GM18499 (cell line): ENCODE measurements at regions not wholly inside any gene's neighbourhood (a gene's known extent, or its start where the extent isn't known, plus 50 kb on each side); places are given as distances from the start of the nearest gene placed in this dataset.

Experiments
- ATAC-seq: cut with Tn5 transposase; IDR thresholded peaks from one replicate; pipeline ENCODE4 v1.9.1; 2021; ENCODE audit warnings: moderate number of reproducible peaks; ENCODE audit not compliant: insufficient read depth, unreplicated experiment

DNA sequence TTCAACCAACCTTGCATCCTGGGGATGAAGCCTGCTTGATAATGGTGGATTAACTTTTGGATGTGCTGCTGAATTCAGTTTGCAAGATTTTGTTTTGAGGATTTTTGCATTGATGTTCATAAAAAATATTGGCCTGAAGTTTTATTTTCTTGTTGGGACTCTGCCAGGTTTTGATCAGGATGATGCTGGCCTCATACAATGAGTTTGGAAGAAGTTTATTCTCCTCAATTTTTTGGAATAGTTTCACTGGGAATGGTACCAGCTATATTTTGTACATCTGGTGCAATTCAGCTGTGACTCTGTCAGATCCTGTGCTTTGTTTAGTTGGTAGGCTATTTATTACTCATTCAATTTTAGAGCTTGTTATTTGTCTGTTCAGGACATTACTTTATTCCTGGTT is 340.3 kb upstream of the TRAM1L1 start:
- no peak for ATAC-seq

DNA sequence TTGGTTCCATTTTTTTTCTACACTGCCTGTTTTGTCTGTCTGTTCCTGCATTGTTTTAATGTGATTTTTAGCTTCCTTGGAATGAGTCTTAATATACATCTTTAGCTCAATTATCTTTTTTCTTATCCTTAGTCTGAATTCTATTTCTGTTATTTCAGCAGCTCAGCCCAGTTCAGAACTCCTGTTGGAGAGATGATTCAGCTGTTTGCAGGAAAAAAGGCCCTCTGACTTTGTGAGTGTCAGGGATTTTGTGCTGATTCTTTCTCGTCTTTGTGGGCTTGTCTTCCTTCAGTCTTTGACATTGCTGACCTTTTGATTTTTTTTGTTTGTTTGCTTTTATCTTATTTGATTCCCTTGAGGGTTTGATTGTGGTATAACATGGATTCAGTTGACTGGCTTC is 343.2 kb upstream of the TRAM1L1 start:
- ATAC-seq, result no peak

DNA sequence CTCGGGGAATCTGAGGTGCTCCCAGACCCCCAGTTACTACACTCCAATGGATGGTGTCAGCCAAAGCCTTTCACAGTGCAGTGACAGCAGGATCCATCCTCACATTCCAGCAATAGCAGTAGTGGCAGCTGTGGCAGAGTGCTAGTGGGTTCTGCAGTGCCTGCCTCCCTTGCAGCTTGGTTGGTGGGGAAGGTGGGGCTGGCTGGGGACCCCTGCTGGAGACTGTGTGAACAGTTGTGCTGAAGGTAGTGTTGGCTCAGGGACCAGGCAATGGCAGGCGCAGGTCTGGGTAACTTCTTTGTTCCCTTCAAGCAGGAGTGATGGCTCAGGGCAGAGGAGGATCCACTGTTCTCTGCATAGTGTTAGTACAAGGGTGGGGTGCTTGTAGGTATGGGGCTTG is 343.7 kb upstream of the TRAM1L1 start:
- no peak for ATAC-seq

DNA sequence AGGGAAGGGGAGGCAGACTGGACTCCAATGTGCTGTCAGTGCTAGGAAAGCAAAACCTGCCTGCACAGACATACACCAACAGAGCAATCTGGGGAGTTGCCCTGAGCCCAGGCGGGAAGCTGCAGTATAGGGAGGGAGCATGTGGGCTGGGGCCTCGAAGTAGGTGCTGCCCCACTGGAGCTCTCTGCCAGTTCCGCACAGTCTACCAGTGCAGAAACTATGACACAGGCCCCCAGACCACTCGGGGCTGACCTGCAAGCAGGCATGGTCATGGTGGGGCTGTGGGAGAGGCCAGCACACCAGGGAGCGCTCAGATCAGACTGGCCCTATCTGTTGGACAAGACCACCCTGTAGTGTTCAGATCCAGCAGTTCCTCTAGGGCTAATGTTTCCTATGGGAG is 344.1 kb upstream of the TRAM1L1 start:
- no peak for ATAC-seq

DNA sequence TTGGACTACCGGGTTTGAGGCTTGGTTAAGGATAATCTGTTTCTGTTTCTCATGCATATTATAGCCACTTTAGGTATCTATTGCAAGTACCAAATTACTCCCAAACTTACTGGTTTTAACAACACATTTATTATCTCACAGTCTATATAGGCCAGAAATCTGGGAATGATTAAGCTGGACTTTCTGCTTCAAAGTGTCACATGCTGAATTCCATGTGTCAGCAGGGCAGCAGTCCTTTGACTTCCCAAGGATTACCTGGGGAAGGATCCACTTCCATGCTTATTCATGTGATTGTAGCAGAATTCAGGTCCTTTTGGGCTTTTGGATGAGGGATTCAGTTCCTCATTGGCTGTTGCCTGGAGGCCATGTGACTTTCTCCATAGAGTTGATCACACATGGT is 349.0 kb upstream of the TRAM1L1 start:
- no peak for ATAC-seq

DNA sequence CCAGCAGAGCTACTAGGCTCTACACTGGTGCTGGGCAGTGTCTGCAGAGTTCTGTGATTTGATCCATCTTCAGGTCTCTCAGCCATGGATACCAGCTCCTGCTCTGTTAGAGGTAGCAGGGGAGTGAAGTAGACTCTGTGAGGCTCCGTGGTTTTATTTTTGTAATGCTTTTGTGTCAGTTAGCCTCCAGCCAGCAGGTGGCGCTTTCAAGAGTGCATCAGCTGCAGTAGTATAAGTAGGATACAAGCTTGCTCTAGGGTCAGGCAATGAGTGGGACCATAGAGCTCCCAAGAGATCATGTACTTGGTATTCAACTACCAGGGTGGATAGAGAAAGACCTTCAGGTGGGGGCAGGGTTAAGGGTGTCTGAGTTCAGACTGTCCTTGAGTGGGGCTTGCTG is 362.5 kb upstream of the TRAM1L1 start:
- ATAC-seq, result no peak

DNA sequence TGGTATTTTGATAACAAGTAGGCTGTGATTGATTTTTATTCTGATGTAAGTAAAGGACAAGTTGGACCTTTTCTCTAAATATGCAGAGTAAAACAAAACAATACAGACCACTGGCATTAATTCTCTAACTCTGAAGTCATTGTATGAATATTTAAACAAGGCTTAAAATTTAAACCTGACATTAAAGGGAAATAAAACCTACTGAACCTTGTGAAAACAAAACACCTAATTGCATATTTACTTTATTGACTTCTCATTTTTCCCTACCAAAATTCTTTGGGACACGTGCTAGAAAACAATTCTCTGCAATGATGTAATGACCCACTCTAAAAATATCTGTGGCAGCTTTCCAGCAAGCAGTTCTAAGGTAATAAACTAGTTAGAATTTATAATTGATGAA is 369.7 kb upstream of the TRAM1L1 start:
- no peak for ATAC-seq

DNA sequence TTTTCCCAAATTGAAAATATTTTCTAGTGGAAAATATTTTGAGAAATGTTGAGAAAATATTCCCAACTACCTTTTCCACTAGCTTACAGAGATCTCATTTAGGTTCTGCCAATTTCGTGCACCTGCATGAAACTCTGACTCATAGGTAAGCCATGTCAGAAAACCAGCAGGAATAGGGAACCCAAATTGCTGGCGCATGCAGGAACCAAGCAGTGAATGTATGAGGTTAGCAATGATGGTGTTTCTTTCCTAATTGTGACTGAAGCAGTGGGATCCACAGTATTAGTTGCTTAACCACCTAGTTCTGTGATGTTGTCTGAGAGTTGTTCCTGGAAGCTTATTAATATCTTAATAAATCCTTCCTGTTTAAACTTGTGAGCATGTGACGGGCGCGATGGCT is 381.0 kb upstream of the TRAM1L1 start:
- no peak for ATAC-seq

DNA sequence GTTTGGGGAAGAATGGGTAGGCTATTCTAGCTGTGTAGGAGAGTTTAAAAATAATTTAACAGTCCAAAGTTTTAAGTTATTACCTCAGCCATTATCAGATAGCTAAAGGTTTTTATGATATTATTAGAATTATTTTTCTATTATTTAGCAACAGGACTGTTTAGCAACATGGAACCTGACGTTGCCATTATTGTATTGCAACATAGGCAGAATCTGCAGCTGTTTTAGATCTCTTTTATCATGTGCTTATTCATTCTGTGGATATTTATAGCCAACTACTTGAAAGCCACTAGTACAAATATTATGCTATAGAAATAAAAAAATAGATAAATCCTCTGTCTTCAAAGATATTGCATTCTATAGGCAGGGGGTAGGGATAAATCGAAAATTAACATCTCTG is 382.0 kb upstream of the TRAM1L1 start:
- ATAC-seq, result no peak

DNA sequence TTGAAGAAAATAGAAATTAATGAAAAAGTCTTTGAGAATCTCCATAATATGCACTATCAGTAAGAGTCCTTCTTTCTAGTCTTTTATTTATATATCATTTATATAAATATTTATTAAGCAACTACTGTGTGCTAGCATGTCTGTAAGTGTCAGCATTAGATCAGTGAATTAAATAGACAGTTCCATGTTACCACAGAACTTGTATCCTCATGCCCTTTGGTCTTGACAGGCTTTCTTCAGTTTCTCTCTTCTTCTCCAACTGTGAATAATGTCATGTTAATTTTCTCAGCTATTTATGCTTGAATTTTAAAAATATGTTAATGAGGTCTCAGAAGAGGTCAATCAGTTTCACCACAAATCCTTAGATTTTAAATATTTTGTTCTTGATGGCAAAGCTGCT is 389.6 kb upstream of the TRAM1L1 start:
- ATAC-seq, result no peak

DNA sequence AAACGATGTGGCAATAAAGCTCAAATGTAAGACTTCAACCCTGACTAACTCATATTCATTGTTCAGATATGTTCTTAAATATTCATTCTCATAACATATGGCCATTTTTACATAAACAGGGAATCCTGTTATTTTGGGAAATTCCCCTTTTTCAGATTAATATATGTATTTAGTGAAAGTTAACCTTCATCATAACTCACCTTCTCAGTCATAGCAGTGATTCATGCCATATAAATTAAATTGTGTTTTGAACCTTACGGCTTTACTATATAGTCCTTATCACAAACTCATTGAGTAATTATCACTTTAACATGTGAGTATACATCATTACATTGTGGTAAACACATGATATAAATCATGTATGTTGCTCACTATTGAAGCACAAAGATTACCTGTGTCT is 392.5 kb upstream of the TRAM1L1 start:
- ATAC-seq, result no peak

DNA sequence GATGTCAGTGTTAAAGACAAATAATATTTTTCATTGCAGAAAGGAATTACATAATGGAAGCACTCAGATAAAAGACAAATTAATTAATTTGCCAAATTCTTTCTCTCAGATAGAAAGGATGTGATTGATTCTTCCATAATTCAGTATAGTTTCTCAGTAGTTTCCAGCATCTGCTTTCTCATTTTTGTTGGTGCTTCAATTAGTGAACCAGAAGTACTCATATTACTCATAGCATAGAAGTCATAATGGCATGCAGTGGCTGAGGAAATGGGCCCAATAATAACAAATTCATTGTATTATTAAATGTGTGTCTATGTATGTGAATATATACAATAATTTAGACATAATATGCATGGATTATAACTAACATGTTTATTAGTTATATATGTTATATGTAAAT is 393.3 kb upstream of the TRAM1L1 start:
- ATAC-seq, result no peak

DNA sequence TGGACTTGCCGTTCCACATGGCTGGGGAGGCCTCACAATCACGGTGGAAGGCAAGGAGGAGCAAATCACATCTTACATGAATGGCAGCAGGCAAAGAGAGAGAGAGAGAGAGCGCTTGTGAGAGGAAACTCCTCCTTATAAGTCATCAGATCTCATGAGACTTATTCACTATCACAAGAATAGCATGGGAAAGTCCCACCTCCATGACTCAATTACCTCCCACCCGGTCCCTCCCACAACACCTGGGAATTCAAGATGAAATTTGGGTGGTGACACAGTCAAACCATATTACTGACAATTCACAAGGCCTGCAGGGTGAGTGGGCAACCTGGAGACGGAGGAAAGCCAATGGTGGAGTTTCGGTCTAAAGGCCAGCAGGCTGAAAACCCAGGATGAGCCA is 394.3 kb upstream of the TRAM1L1 start:
- ATAC-seq, result no peak

DNA sequence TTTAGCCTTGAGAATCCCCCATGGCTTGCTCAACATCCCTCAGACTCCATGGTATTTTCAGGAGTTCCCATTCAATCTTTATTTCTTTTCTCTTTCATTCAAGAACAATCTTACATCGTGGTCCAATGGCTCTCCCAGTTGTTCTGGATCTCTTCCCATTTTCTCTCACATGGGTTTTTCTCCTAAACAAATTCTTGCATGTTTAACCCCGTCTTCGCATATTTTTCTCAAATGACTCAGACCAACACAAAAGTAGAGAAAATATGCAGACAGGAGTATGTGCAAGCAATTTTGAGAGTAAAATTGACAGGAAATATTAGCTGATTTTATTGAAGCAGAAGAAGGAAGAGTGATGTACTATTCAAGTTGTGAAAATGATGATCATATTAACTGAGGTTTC is 396.4 kb upstream of the TRAM1L1 start:
- ATAC-seq, result no peak

DNA sequence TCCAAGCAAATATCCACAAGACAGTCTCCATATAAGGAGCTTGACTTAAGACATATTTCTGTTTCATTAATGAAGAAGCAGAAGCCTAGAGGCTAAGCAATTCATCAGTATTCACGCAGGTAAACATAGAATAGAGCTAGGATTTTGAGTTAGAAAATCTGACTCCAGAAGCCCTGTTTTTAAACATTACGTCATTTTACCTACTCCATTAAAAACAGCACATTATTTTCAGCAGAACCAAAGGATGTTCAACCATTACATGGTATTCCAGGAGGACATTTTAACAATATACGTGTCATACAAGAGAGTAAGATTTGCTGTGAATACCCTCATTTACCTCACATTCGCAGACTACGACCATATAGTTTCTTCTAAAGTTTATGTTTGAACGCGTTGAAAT is 403.3 kb upstream of the TRAM1L1 start:
- no peak for ATAC-seq

DNA sequence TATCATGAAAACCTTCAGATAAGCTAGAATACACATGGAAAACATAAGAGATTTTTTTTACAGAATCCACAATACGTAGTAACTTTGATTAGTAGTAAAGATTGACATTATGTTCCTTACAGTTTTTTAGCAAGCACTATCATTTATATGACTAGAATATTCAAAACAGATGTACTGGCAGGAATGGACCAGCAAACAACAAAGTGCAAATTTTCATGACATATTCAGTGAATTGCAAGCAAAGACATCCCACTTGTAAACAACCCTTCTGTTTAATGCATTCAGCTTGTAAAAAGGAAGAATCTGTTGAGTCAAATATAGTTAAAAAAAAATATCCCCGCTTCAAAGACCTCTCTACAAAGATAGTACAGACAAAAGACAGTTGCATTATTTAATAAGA is 403.7 kb upstream of the TRAM1L1 start:
- no peak for ATAC-seq

DNA sequence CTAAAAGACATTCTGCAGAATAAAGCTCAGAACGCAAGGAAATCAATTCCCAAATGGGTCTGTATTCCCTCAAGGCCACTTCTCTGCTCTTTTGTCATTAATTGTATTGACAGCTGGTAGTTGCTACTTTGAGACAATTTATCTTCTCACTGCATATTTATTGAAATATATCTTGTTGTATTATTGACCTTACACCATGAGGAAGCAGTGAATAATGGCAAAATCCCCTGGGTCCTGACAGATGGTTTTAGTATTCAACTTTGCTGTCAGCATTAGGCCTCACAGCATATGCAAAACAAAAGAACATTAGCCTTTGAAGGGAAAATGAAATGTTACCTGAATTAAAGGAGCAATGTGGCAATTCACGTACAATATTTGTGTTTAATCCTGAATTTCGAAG is 406.1 kb upstream of the TRAM1L1 start:
- ATAC-seq, result no peak

DNA sequence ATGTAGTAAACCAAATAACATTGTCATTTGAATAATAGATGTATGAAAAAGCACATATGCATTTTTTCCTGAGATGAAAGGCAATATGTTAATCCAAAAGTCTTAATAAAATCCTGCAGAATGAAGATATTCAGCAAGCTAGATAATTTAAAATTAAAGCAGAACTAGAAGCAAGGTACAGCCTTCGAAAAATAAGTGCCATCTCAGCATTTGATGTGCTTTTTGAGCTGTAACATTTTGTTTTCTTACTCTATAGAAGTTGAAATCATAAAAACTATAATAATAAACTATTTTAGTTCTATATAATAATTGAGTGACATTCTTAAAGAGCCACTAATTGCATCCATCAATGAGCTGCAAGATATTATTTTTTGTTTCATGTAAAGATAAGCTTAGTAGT is 410.4 kb upstream of the TRAM1L1 start:
- ATAC-seq, result no peak

DNA sequence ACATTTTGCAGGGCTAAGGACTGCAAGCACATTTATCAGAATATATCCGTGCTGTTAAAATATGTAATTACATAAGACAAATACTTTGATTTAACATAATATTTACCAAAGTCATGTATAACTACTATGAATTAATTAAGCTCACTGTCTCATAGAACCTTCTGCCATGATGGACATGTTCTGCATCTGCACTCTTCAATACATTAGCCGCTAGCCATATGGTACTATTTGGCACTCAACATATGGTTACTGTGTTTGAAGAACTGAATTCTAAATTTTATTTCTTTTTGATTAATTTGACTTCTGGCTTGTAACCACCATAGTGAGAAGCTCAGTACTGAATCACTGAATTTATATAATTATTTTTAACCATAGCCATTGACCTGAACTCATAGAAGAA is 427.0 kb upstream of the TRAM1L1 start:
- ATAC-seq, result no peak

DNA sequence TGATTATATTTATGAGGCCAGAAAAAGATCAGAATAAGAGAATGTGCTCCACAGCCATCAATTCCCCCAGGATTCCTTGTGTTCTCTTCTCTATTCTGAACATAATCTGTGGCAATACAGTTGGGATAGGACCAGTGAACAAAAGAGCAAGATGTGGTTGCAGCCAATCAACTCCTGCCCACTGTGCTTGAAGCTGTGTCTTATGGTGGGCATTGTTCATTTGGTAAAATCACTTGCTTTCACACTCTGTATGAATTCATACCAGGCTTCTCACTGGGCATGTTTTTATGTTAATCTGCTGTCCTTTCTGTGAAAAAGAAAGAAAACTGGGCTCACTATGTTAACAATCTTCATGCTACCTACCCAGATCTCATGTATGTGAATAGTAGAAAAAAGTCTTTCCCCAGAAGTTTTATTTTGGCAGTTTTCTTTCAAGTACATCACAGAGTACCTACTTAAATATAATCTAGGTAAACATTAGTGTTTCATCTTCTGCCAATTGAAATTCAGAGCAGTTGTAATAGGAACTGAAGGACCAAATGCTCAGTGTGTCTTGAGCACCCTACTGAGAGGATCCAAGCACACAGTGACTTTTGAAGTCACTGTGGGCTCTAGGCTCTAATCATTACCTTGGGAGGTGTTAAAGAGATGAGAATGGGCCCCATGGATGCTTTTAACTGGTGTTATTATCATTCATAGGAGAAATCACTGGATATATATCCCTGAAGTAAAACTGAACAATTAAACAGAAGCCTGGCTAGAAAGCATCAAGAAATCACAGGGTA is 429.2 kb upstream of the TRAM1L1 start:
- no peak for ATAC-seq

DNA sequence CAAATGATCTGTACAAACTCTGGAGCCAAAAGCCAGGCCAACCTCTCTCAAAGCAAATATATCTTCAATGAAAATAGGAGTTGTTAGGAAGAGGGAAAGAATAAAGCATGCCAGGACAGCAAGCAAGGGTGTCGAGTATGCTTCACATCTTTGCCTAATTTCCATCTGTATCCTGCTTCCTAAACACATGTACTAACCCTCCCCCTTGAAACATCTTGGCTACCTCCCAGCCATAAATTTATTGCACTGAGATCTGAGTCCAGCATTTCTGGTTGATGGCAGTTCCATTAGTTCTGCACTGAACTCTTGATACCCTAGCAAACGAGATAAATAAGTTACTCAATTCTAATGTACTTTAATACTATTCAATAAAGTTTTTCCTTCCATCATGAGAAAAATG is 430.5 kb upstream of the TRAM1L1 start:
- no peak for ATAC-seq

DNA sequence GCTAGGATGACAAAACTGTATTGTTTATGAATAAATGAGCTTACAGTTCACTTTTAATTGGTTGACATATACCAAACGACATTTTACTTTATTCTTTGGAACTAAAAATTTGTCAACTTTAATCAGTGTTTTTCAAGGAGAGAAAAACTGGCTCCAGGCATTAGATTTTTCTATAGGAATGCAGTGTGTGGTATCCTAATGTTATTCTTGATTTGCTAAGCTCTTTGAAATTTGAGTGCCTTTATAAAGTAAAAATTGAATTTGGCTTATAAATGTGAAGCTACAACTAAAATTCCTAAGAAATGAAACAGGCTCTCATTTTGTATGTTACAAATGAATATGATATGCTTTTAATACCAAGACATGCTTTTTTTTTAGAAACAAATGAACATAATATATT is 442.2 kb upstream of the TRAM1L1 start:
- no peak for ATAC-seq

DNA sequence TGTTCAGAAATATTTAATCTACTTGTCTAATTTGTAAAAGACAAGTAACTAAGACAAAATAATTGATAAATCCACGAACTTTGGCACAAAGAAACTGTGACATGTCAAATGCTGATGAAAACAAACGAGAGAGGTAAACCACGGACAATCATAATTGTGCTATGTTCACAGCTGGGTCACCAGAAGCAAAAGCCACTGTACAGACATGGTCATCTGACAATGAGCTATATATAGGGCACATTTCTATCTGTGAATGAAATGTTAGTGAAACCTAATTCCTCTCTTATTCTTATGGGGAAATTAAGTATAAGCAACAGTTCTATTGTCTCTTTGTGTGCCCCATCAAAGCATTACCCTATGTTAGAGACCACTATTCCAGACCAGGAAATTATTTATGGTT is 444.0 kb upstream of the TRAM1L1 start:
- no peak for ATAC-seq
